ENCODE measurements at regions not wholly inside any gene's neighbourhood (a gene's known extent, or its start where the extent isn't known, plus 50 kb on each side); places are given as distances from the start of the nearest gene placed in this dataset.

- TF ChIP-seq BCL3 (IDR thresholded peaks at IDR 0.05; ENCODE audit: borderline replicate concordance, insufficient read depth, low read depth, low read length, poor library complexity, severe bottlenecking) (no peak), ZBTB33 (IDR thresholded peaks at IDR 0.05) (no peak), CTCF (IDR thresholded peaks at IDR 0.05 in 2 of 3, conservative IDR thresholded peaks at IDR 0.05 in 1 of 3; ENCODE audit: control insufficient read depth in 2 of 3, extremely low read depth in 1 of 3, insufficient read depth in 1 of 3, low read depth in 3 of 3, low read length in 3 of 3) (no peak), ATF2 (IDR thresholded peaks at IDR 0.05; ENCODE audit: low read length) (no peak), USF2 (IDR thresholded peaks at IDR 0.05; ENCODE audit: borderline replicate concordance, low read depth, low read length) (no peak), NRF1 (conservative IDR thresholded peaks at IDR 0.05; ENCODE audit: low read depth, low read length) (no peak), NBN (IDR thresholded peaks at IDR 0.05) (no peak)
These were observed 190.0 kb upstream of the SPRY2 start for GRCh38 chr13:80530902-80531301.

Measured in GM12878 (cell line).